ENCODE measurements at regions not wholly inside any gene's neighbourhood (a gene's known extent, or its start where the extent isn't known, plus 50 kb on each side); places are given as distances from the start of the nearest gene placed in this dataset.

GRCh38 chr2:34447097-34447496, 848.0 kb upstream of the FAM98A start:
- Mint-ChIP-seq H3K4me1 (no peaks in the 10 kb centered on the region), H3K9me3 (peaks cover 13% of the 10 kb centered on the region), H3K36me3 (no peaks in the 10 kb centered on the region), H3K4me3 (no peak overlapping the region), H3K27me3 (no peaks in the 10 kb centered on the region), H3K27ac (no peak overlapping the region)
- no peak for DNase-seq
- CTCF ChIA-PET: no interaction called here

GRCh38 chr2:34423301-34423700, 824.2 kb upstream of the FAM98A start:
- H3K4me3 Mint-ChIP-seq: no peak overlapping the region

DNA sequence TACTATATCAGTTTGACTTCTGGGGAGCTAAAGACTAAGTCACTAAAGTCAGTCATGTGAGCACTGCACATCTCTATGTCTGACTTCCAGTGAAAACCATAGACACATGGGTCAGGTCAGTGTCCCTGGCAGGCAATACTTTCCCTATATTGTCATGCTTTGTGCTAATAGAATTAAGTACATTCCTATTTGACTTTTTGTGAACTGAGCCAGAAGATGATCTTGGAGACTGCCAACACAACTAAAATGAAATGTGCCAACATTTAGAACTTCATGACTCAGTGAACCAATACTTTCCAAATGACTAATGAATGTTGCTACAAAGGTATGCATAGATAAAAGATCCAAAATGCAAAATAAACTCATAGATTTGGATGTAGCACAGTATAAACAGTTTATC, 820.8 kb upstream of the FAM98A start:
- Mint-ChIP-seq H3K4me3 (no peak overlapping the region), H3K27ac (no peak overlapping the region), H3K36me3 (no peaks in the 10 kb centered on the region), H3K9me3 (peaks cover 5% of the 10 kb centered on the region), H3K4me1 (no peaks in the 10 kb centered on the region), H3K27me3 (no peaks in the 10 kb centered on the region)
- no peak for DNase-seq
- CTCF ChIA-PET: no interaction called here

More at GRCh38 chr2:34423301-34423700, 824.2 kb upstream of the FAM98A start:
- DNase-seq: no peak
- no peaks in the 10 kb centered on the region for H3K27me3 Mint-ChIP-seq
- H3K27ac Mint-ChIP-seq: no peak overlapping the region
- no peaks in the 10 kb centered on the region for H3K36me3 Mint-ChIP-seq
- CTCF ChIA-PET: no interaction called here
- H3K4me1 Mint-ChIP-seq: no peaks in the 10 kb centered on the region
- H3K9me3 Mint-ChIP-seq: peaks cover 5% of the 10 kb centered on the region

DNA sequence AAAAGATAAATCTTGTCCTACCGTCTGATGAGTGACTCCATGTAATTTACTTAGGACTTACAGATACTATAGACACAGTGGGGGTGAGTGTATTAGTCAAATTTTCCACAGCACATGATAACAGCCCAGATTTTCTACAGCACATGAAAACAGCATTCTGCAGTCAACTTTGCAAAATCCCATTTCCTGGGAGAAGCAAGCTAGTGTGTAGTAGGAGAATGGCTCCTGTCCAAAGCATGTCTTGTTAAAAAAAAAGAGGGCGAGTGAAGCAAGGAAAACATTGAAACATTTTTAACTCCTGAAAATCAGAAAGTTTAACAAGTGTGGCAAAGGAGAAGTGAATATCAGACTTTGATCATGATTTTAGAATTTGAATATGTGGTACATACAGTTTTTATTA, 817.8 kb upstream of the FAM98A start:
- no peak for DNase-seq
- Mint-ChIP-seq H3K9me3 (peaks cover 2% of the 10 kb centered on the region), H3K27me3 (no peaks in the 10 kb centered on the region), H3K4me3 (no peak overlapping the region), H3K4me1 (no peaks in the 10 kb centered on the region), H3K36me3 (no peaks in the 10 kb centered on the region), H3K27ac (no peak overlapping the region)
- CTCF ChIA-PET: no interaction called here

DNA sequence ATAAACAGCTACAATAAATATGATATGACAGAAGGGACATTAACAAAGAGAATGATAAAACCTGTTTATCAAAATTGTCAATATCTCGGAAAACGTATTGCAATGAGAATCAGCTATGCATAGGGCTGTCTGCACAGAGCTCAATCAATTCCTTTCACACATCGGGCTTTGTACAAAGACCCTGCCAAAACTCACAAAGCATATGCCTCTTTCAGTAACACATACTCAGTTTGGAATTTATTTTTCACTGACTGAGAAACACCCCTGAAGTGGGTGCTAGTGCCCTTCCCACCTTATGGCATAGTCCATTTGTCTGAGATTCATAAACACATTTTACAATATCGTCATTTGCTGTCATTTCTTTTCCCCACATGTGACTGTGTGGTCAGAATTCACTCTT, 815.8 kb upstream of the FAM98A start:
- no peak overlapping the region for H3K27ac Mint-ChIP-seq
- DNase-seq: no peak
- no peaks in the 10 kb centered on the region for H3K4me1 Mint-ChIP-seq
- H3K27me3 Mint-ChIP-seq: no peaks in the 10 kb centered on the region
- no peaks in the 10 kb centered on the region for H3K36me3 Mint-ChIP-seq
- no peak overlapping the region for H3K4me3 Mint-ChIP-seq
- no peaks in the 10 kb centered on the region for H3K9me3 Mint-ChIP-seq
- CTCF ChIA-PET: no interaction called here

- Mint-ChIP-seq H3K9me3 (peaks cover 6% of the 10 kb centered on the region), H3K4me1 (no peaks in the 10 kb centered on the region), H3K27me3 (no peaks in the 10 kb centered on the region), H3K4me3 (no peak overlapping the region), H3K36me3 (no peaks in the 10 kb centered on the region), H3K27ac (no peak overlapping the region)
- CTCF ChIA-PET: no interaction called here
- DNase-seq: no peak
Measured at GRCh38 chr2:34408100-34408499, 809.0 kb upstream of the FAM98A start.

GRCh38 chr2:34403512-34403911, 804.4 kb upstream of the FAM98A start:
- Mint-ChIP-seq H3K4me1 (no peaks in the 10 kb centered on the region), H3K27ac (no peak overlapping the region), H3K27me3 (no peaks in the 10 kb centered on the region), H3K36me3 (no peaks in the 10 kb centered on the region), H3K4me3 (no peak overlapping the region), H3K9me3 (peaks cover 6% of the 10 kb centered on the region)
- DNase-seq: no peak
- CTCF ChIA-PET: no interaction called here

- H3K36me3 Mint-ChIP-seq: no peaks in the 10 kb centered on the region
- H3K4me1 Mint-ChIP-seq: no peaks in the 10 kb centered on the region
- DNase-seq: no peak
- peaks cover 4% of the 10 kb centered on the region for H3K9me3 Mint-ChIP-seq
- no peaks in the 10 kb centered on the region for H3K27me3 Mint-ChIP-seq
- no peak overlapping the region for H3K4me3 Mint-ChIP-seq
- CTCF ChIA-PET: no interaction called here
- H3K27ac Mint-ChIP-seq: no peak overlapping the region
Measured at GRCh38 chr2:34402376-34402775, 803.3 kb upstream of the FAM98A start.

DNA sequence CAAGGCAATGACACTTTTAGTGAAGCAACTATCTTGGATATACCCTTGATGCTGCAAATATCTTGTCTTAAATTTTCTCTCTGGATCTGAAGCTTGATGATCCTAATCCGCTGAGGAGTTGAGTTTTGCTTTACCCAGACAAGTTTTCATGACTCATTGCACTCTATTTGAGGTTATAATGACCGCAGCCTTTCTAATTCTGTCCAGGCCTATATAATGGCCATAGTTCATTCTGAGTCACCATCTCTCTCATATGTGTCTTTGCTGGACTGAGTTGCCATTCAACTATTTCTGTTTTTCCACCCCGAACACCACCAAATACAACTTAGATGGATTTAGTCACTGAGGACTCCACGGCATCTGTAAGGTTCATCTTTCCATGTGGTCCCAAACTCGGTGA, 802.1 kb upstream of the FAM98A start:
- DNase-seq: no peak
- Mint-ChIP-seq H3K36me3 (no peaks in the 10 kb centered on the region), H3K4me3 (no peak overlapping the region), H3K9me3 (peaks cover 4% of the 10 kb centered on the region), H3K27me3 (no peaks in the 10 kb centered on the region), H3K4me1 (no peaks in the 10 kb centered on the region), H3K27ac (no peak overlapping the region)
- CTCF ChIA-PET: no interaction called here

DNA sequence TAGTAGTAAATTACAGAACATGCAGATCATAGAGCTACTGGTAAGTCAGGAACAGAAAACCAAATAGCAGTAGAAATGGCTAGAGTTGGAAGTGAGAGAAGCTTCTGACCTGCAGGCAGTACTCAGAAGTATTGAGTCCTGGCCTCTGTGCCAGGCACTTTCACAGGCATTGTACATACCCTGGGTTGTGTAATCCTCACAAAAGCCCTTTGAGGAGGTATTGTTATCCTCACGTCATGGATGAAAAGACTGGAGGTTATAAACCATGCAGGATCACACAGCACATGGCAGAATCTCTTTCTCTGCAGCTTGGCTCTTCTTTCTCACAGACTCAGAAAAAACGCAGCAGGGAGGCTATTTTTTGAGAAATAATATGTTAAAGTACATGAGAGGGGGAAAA, 789.3 kb upstream of the FAM98A start:
- Mint-ChIP-seq H3K27ac (no peak overlapping the region), H3K27me3 (no peaks in the 10 kb centered on the region), H3K4me1 (no peaks in the 10 kb centered on the region), H3K4me3 (no peak overlapping the region), H3K9me3 (peaks cover 20% of the 10 kb centered on the region), H3K36me3 (no peaks in the 10 kb centered on the region)
- CTCF ChIA-PET: no interaction called here
- no peak for DNase-seq

- DNase-seq: no peak
- CTCF ChIA-PET: no interaction called here
Measured at GRCh38 chr2:34387536-34387935, 788.4 kb upstream of the FAM98A start.

GRCh38 chr2:34379586-34379985, 780.5 kb upstream of the FAM98A start:
- H3K27me3 Mint-ChIP-seq: no peaks in the 10 kb centered on the region
- no peak for DNase-seq
- no peak overlapping the region for H3K27ac Mint-ChIP-seq
- H3K4me1 Mint-ChIP-seq: no peaks in the 10 kb centered on the region
- H3K9me3 Mint-ChIP-seq: peaks cover 10% of the 10 kb centered on the region
- H3K4me3 Mint-ChIP-seq: no peak overlapping the region
- H3K36me3 Mint-ChIP-seq: no peaks in the 10 kb centered on the region
- CTCF ChIA-PET: no interaction called here

More at GRCh38 chr2:34387536-34387935, 788.4 kb upstream of the FAM98A start:
- no peaks in the 10 kb centered on the region for H3K4me1 Mint-ChIP-seq
- H3K9me3 Mint-ChIP-seq: peaks cover 20% of the 10 kb centered on the region
- H3K36me3 Mint-ChIP-seq: no peaks in the 10 kb centered on the region
- no peaks in the 10 kb centered on the region for H3K27me3 Mint-ChIP-seq
- no peak overlapping the region for H3K4me3 Mint-ChIP-seq
- no peak overlapping the region for H3K27ac Mint-ChIP-seq

- no peak overlapping the region for H3K4me3 Mint-ChIP-seq
- H3K36me3 Mint-ChIP-seq: no peaks in the 10 kb centered on the region
- no peaks in the 10 kb centered on the region for H3K4me1 Mint-ChIP-seq
- H3K9me3 Mint-ChIP-seq: peaks cover 8% of the 10 kb centered on the region
- no peak overlapping the region for H3K27ac Mint-ChIP-seq
- no peaks in the 10 kb centered on the region for H3K27me3 Mint-ChIP-seq
- no peak for DNase-seq
- CTCF ChIA-PET: no interaction called here
Measured at GRCh38 chr2:34373586-34374233, 774.6 kb upstream of the FAM98A start.

DNA sequence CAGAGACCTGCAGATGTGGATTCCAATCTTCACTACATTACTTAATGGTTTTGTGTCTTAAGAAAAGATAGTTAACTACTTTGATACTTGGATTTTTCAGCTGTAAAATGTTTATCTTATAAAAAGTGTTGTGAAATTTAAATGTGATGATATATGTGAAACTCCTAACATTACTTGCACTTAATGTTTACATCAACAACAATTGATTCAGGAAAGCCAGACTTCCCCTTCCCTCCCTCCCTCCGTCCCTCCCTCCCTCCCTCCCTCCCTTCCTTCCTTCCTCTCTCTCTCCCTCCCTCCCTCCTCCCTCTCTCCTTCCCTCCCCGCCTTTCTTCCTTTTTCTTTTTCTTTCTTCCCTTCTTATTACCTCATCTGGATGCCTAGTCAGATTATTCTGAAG, 773.9 kb upstream of the FAM98A start:
- CTCF ChIA-PET: no interaction called here
- no peak overlapping the region for H3K27ac Mint-ChIP-seq
- no peak for DNase-seq
- H3K4me3 Mint-ChIP-seq: no peak overlapping the region
- no peaks in the 10 kb centered on the region for H3K36me3 Mint-ChIP-seq
- H3K27me3 Mint-ChIP-seq: no peaks in the 10 kb centered on the region
- no peaks in the 10 kb centered on the region for H3K4me1 Mint-ChIP-seq
- H3K9me3 Mint-ChIP-seq: peaks cover 8% of the 10 kb centered on the region

DNA sequence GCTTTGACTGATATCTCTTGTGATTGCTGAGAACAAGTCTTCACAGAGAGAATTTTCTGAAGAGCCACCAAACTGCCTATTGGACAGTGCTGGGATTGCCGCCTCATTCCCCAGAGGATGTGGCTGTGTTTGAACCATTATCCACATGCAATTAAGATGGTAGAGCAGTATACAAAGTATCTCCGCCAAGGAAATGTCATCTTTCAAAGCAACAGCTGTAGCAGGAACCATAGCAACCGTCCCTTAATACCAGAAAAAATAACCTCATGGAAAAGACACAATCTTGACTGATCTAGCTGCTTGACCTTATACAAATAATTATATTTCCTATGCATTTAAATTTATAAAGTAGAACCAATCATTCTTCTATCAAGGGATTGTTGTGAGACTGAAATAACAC, 772.6 kb upstream of the FAM98A start:
- Mint-ChIP-seq H3K4me3 (no peak overlapping the region), H3K4me1 (no peaks in the 10 kb centered on the region)
- CTCF ChIA-PET: no interaction called here

GRCh38 chr2:34368304-34368703, 769.2 kb upstream of the FAM98A start:
- H3K4me1 Mint-ChIP-seq: no peaks in the 10 kb centered on the region
- H3K4me3 Mint-ChIP-seq: no peak overlapping the region
- no peaks in the 10 kb centered on the region for H3K27me3 Mint-ChIP-seq
- no peak overlapping the region for H3K27ac Mint-ChIP-seq
- DNase-seq: no peak
- H3K36me3 Mint-ChIP-seq: no peaks in the 10 kb centered on the region
- CTCF ChIA-PET: no interaction called here
- H3K9me3 Mint-ChIP-seq: no peaks in the 10 kb centered on the region

More for the DNA sequence above, 772.6 kb upstream of the FAM98A start:
- peaks cover 1% of the 10 kb centered on the region for H3K9me3 Mint-ChIP-seq
- no peaks in the 10 kb centered on the region for H3K27me3 Mint-ChIP-seq
- H3K27ac Mint-ChIP-seq: no peak overlapping the region
- no peak for DNase-seq
- no peaks in the 10 kb centered on the region for H3K36me3 Mint-ChIP-seq

All from activated naive CD4-positive, alpha-beta T cell treated with anti-CD3 and anti-CD28 coated beads, Interleukin-2, amount 10 ng/mL, durations not matched to agents 7 days and 5 days (primary cell).